ENCODE measurements at regions not wholly inside any gene's neighbourhood (a gene's known extent, or its start where the extent isn't known, plus 50 kb on each side); places are given as distances from the start of the nearest gene placed in this dataset.

GRCh38 chr11:95302211-95302610, 71.2 kb upstream of the SESN3 start:
- ChIA-PET POLR2A (ENCODE audit: unreplicated experiment) (no interaction called here), CTCF (no interaction called here)
- H3K14ac ChIP-seq (replicated peaks; ENCODE audit: low read depth, low read length): no peak overlapping the region
- no TSS peak for BruUV-seq (replicated peaks)
- H3K9me3 ChIP-seq (ENCODE audit: control insufficient read depth, insufficient read depth, low read length): no peaks in the 10 kb centered on the region
- no peak overlapping the region for H2BK120ac ChIP-seq (ENCODE audit: low read depth, low read length)
- H3K27me3 ChIP-seq (ENCODE audit: control insufficient read depth, insufficient read depth, low read length): peaks cover 5% of the 10 kb centered on the region; the same call in 1 of the 2 replicates
- no peak overlapping the region for H2BK20ac ChIP-seq (ENCODE audit: low read depth, low read length)
- H3K23ac ChIP-seq (ENCODE audit: low read depth, low read length): no peak overlapping the region
- no peak overlapping the region for H3K18ac ChIP-seq (ENCODE audit: low read depth, low read length)
- H3K79me1 ChIP-seq (ENCODE audit: low read depth in 1 of 2, low read length in 2 of 2): no peaks in the 10 kb centered on the region
- H3K27ac ChIP-seq (ENCODE audit: insufficient read depth, low read length): no peak overlapping the region
- H2BK5ac ChIP-seq (ENCODE audit: low read depth, low read length, poor library complexity, severe bottlenecking): no peak overlapping the region
- in situ Hi-C loops (cut with MboI; ENCODE audit: low sequenced_read_pairs): no loop called here
- H3K36me3 ChIP-seq (ENCODE audit: control insufficient read depth, insufficient read depth, low read length): no peaks in the 10 kb centered on the region
- no peak overlapping the region for H2AK5ac ChIP-seq (ENCODE audit: low read depth, low read length)
- no peaks in the 10 kb centered on the region for H4K20me1 ChIP-seq (ENCODE audit: insufficient read depth, low read length)
- dilution Hi-C loops (cut with HindIII; ENCODE audit: low sequenced_read_pairs, unreplicated experiment): no loop called here
- no peak overlapping the region for H3K4me2 ChIP-seq (ENCODE audit: low read depth, low read length)
- no peak overlapping the region for H4K91ac ChIP-seq (ENCODE audit: insufficient read depth, low read depth, low read length)
- no peak overlapping the region for H3K4ac ChIP-seq (ENCODE audit: low read depth, low read length)
- no peak overlapping the region for H2AFZ ChIP-seq (replicated peaks; ENCODE audit: low read length, poor library complexity)
- no peak overlapping the region for H4K5ac ChIP-seq (ENCODE audit: low read depth, low read length)
- intact Hi-C loops (cut with micrococcal nuclease): no loop called here
- no peaks in the 10 kb centered on the region; the same call in 1 of the 2 replicates for H3K4me1 ChIP-seq (ENCODE audit: control insufficient read depth, insufficient read depth, low read length)
- no peak for ATAC-seq (ENCODE audit: low read depth)
- no peaks in the 10 kb centered on the region for H3K9me1 ChIP-seq (ENCODE audit: insufficient read depth, low read length)
- no peak overlapping the region for H4K8ac ChIP-seq (ENCODE audit: low read depth in 2 of 2, low read length in 2 of 2)
- H3K9ac ChIP-seq (ENCODE audit: low read depth, low read length): no peak overlapping the region
- no peak overlapping the region for H3K56ac ChIP-seq (ENCODE audit: extremely low read depth, insufficient read depth, low read length)
- WGBS, 2 experiments (ENCODE audit: extremely low coverage in 2 of 2, insufficient read length in 1 of 2): no CpG with 5 or more reads among the region's 4 CpGs
- no peak for DNase-seq
- no peak overlapping the region for H3K4me3 ChIP-seq (ENCODE audit: insufficient read depth, low read depth, low read length)
- no peak overlapping the region for H2AK9ac ChIP-seq (replicated peaks; ENCODE audit: low read depth, low read length, poor library complexity)
- no peak overlapping the region for H2BK15ac ChIP-seq (ENCODE audit: low read depth, low read length)
- TF ChIP-seq USF2 (IDR thresholded peaks at IDR 0.05; ENCODE audit: low read depth, low read length) (no peak), RFX5 (IDR thresholded peaks at IDR 0.05; ENCODE audit: low read depth, low read length) (no peak), FOS (IDR thresholded peaks at IDR 0.05; ENCODE audit: low read depth, low read length) (no peak), CEBPB (IDR thresholded peaks at IDR 0.05; ENCODE audit: low read depth, low read length) (no peak), RCOR1 (IDR thresholded peaks at IDR 0.05; ENCODE audit: insufficient replicate concordance, low read length) (no peak), MAFK (IDR thresholded peaks at IDR 0.05; ENCODE audit: low read depth, low read length) (no peak), RAD21 (IDR thresholded peaks at IDR 0.05; ENCODE audit: low read length) (no peak), POLR2A (IDR thresholded peaks at IDR 0.05; ENCODE audit: low read depth, low read length) (no peak), MAZ (IDR thresholded peaks at IDR 0.05; ENCODE audit: borderline replicate concordance, low read depth, low read length) (no peak), BHLHE40 (IDR thresholded peaks at IDR 0.05; ENCODE audit: low read depth, low read length) (no peak), CHD1 (IDR thresholded peaks at IDR 0.05; ENCODE audit: low read depth, low read length) (no peak), SMC3 (IDR thresholded peaks at IDR 0.05; ENCODE audit: low read depth, low read length) (no peak), MXI1 (IDR thresholded peaks at IDR 0.05; ENCODE audit: borderline replicate concordance, low read depth, low read length) (no peak), NFE2L2 (IDR thresholded peaks at IDR 0.05; ENCODE audit: low read depth, low read length) (no peak)
- TF ChIP-seq, protein P1, sequence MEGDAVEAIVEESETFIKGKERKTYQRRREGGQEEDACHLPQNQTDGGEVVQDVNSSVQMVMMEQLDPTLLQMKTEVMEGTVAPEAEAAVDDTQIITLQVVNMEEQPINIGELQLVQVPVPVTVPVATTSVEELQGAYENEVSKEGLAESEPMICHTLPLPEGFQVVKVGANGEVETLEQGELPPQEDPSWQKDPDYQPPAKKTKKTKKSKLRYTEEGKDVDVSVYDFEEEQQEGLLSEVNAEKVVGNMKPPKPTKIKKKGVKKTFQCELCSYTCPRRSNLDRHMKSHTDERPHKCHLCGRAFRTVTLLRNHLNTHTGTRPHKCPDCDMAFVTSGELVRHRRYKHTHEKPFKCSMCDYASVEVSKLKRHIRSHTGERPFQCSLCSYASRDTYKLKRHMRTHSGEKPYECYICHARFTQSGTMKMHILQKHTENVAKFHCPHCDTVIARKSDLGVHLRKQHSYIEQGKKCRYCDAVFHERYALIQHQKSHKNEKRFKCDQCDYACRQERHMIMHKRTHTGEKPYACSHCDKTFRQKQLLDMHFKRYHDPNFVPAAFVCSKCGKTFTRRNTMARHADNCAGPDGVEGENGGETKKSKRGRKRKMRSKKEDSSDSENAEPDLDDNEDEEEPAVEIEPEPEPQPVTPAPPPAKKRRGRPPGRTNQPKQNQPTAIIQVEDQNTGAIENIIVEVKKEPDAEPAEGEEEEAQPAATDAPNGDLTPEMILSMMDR (conservative IDR thresholded peaks at IDR 0.05; ENCODE audit: low read depth, low read length): no peak

Data from IMR-90 (cell line).